Central memory CD4-positive, alpha-beta T cell (primary cell): ENCODE measurements at regions not wholly inside any gene's neighbourhood (a gene's known extent, or its start where the extent isn't known, plus 50 kb on each side); places are given as distances from the start of the nearest gene placed in this dataset.
"Not testable (repeated sequence)": the region's sequence is repeated elsewhere in the genome, so short reads cannot be mapped to it uniquely, and the experiment has no call there.

Experiments
- DNase-seq: peaks from one replicate; pipeline ENCODE4 v3.0.0; 2022

DNA sequence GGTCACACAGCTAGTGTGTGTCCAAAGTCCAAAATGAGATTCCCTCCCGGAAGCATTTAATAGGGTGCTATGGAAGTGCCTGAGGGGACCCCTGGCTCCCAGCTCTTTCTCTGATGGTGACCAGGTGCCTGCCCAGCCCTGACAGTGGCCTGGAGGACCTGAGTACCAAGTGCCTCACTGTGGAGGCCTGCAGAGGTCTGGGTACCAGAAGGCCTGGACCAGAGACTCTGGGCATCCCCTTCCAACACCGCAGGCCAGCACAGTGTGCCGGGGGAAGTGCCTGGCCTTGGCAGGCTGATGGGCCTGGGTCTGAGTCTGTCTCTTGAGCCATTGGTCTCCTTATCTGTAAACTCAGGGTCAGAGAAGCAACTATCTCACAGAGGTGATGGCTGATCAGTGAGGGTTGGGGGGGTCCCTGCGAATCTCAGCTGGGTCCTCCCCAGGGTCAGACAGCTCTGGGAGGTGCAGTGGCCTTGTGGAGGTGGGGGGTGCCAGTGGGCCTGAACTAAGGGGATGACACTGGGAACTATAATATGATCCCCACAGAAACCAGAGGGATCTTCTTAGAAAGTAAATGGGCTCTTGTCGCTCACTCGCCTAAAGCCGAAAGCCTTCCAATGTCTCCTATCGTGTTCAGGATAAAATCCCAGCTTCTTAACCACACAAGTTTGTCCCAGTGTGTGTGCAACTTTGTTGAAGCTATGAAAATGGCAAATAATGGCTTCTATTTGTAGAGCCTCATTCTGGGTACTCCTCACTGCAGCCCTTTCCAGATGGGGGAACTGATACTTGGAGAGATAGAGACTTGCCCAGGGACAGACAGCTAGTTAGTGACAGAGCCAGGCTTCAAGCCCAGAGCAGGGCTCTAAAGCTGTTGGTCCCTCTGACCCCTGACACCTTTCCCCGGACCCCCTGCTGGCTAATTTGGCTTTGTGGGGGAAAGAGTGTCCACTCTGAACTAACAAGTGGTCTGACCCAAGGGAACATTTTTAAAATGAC is 225.1 kb downstream of the TFCP2L1 start:
- DNase-seq = no peak

- DNase-seq = no peak
These were observed 223.4 kb downstream of the TFCP2L1 start for GRCh38 chr2:121061633-121062032.

- DNase-seq = no peak
These were observed 221.5 kb downstream of the TFCP2L1 start for GRCh38 chr2:121063471-121063870.

GRCh38 chr2:121064186-121064585 is 220.8 kb downstream of the TFCP2L1 start:
- DNase-seq = no peak

GRCh38 chr2:121065239-121065638 is 219.8 kb downstream of the TFCP2L1 start:
- DNase-seq = no peak

DNA sequence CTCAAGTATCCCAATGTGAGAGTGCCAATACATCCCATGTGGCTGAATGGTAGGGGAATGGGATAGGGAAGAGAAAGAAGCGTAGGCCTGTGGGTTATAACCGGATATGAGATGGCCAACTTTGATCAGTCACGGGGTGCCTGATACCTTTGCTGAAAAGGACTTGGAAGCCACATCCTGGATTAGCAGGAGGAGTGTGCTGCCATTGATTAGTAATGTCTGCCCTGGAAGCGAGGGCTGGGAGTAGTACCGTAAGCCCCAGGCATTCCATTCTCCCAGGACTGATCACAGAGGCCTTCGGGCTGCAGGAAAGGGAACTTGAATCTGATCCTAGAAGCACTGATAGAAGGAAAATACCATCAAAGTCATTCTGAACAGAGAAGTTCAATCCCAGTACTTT is 218.5 kb downstream of the TFCP2L1 start:
- no peak for DNase-seq

DNA sequence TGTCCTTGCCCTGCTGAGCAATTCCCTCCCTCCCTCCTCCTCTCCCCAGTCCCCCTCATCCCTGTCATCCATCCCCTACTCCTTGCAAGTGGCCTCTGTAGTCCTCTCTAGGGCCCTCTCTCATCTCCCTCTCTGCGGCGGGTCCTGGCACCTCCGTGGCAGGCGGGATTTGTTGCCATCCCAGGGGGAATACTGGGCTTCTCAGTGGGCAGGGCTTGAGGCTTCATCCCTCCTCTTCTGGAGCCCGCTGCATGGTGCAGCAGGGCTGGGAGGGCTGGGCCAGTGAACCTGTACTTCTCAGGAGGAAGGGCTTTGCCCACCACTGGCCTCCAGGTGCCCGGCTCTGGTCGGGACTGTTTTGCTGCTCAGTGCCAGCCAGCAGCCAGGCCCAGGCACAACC is 216.2 kb downstream of the TFCP2L1 start:
- no peak for DNase-seq

DNA sequence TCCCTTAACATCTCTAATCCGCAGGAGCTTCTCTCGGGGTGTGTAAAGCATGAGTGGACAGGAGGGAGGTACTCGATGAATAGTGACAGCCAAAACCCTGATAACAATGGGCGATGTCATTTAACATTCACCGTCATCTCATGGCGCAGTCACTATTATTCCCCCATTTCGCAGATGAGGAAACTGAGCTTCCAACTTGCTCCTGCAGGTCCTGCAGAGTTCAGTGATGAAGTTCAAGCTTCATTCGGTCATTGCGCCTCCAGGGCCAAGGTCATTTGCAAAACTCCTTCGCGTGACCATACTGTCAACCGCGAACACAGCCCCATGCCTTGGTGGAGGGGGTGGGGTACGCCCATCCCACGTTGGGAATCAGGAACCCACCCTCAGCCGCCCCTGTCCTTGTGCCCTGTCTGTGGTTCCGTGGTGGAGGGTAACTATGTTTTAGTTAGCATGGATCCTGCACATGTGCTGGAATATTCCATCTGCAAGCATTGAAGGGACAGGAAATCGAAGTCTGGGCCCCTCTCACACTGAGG is 215.5 kb downstream of the TFCP2L1 start:
- no peak for DNase-seq

DNA sequence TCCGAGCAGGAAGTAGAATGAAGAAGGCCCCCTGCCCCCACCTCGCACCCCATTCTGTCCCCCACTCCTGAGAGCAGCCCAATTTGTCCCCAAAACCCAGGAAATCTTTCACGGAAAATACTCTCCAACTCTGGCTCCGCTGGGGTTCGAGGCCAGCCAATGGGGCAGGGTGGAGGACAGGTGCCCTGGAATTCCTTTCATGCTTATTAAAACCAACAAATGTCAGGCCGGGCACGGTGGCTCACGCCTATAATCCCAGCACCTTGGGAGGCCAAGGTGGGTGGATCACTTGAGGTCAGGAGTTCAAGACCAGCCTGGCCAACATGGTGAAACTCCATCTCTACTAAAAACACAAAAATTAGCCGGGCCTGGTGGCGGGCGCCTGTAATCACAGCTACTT is 214.9 kb downstream of the TFCP2L1 start:
- not testable (repeated sequence) for DNase-seq

GRCh38 chr2:121071034-121071504 is 213.9 kb downstream of the TFCP2L1 start:
- DNase-seq = no peak

DNA sequence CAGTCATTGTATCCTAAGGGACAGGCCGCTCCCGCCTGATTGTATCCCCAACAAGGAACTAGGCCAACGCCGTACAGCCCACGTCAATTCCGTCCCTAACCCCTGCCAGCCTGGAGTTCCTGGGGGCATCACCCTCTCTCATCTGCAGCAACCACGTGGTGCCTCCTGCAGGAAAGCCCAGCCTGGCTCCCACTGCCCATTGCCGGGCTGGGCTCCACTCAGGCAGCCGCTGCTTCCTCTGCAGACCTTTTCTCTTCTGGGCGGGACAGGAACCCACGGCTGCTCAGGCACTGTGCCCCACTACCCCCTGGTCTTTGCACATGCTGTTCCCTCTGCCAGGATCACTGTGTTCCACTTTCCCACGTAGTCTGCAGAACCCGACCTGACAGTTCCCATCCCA is 212.2 kb downstream of the TFCP2L1 start:
- DNase-seq = no peak

- no peak for DNase-seq
These were observed 211.4 kb downstream of the TFCP2L1 start for GRCh38 chr2:121073320-121074210.

DNA sequence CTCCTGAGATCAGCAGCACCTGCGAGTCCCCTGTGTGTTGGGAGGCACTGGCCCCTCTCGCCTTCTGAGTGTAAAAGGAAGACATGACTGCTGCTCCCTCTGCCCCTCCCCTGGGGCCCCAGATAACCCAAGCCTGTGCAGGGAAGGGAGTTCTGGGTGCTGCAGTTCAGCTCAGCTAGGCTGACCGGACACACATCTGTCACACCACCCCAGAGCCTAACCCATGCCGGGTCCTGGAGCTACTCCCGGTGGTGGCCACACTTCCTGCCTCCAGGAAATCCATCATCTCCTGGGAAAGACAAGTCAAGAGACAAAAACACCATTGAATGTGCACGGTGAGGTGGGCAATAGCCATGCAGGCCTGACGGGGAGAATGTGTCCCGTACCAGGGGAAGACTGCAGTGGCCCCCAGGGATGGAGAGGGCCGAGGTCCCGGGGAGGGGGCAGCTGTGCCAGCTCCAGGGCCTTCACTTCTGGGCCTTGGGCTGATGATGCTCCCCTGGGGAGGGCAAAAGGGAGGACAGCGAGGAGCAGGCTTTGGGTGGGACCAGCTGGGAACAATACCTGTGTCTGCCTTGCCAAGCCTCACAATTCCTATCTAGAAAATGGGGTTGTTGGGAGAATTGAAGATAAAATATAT is 210.6 kb downstream of the TFCP2L1 start:
- DNase-seq = no peak

GRCh38 chr2:121075006-121075551 is 209.9 kb downstream of the TFCP2L1 start:
- no peak for DNase-seq

DNA sequence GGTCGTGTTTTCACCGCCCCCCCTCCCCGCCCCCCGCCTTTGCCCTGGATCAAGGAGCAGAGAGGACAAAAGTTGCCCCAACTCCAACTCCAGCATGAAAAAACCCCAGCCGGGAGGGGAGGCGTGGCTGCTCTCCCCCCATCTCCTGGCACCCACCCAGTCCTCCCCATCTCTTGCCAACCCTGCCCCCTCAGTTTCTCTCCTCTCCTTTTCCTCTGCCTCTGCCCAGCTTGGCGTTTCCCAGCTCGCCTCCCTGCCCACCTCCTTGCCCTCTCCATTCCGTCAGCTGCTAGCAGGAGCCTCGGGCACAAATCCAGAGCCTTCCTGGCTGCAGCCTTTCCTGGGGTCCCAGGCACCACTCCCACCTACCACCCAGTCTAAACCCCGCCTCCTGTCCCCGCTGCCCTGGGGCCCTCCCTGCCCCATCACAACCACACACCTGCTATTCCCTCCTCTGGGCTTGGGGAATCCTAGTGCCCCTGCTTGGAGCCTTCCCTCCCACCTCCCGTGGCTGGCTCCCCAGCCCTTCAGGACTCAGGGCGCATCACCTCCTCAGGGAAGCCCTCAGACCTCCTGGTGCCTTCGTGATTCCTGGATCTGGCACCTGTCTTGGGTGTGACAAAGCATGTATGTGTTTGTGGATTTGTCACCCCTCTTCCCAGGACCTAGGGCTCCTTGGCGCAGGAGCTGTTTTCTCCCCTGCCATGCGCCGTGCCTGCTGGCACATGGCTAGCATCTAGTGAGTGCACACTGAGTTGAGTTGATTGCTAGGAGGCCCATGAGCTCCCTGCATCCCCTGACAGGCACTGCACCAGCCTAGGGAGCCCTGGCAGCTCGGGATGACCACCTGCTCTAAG is 209.1 kb downstream of the TFCP2L1 start:
- no peak for DNase-seq

- no peak for DNase-seq
These were observed 208.5 kb downstream of the TFCP2L1 start for GRCh38 chr2:121076498-121076820.

GRCh38 chr2:121076885-121077549 is 208.0 kb downstream of the TFCP2L1 start:
- DNase-seq = peak; percentile 28

DNA sequence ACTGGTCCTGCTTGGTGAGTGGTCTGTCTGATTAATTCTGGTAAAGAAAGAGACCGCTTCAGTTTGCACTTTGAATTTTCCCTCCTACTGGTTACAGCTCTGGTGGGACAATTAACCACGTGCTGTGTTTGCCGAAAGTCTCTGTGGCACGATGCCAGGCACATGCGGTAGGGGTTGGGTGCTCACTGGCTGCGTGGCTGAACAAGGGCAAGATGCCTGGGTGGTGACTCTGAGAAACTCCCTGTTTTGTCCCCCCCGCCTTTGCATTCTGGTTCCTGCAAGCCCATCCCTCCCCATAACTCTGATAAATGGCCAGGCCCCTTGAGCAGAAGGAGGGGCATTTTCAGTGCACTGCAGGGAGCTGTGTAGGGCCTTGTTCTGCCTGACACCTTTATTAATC is 206.1 kb downstream of the TFCP2L1 start:
- no peak for DNase-seq

- DNase-seq = no peak
These were observed 204.8 kb downstream of the TFCP2L1 start for GRCh38 chr2:121080013-121080772.

DNA sequence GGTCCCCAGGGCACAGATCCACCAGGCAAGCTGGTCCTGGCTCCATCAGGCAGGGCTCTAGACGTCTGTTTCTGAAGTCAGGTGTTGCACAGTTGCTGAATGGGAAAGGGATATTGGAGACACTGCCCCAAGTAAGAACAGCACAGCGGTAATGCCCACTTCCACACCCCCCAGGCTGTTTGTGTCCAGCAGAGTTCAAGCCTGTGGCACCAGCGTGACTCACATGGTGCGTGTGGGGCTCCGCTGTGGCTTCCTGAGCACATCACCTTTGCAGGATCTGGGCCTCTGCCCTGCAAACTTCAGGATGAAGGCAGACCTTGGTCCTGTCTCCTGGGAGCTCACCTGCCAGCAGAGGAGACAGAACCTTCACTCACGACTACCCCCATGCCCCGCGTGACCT is 203.3 kb downstream of the TFCP2L1 start:
- DNase-seq = no peak
